Prostate gland (tissue), 2 donors: ENCODE measurements at regions not wholly inside any gene's neighbourhood (a gene's known extent, or its start where the extent isn't known, plus 50 kb on each side); places are given as distances from the start of the nearest gene placed in this dataset.

Source experiments
- CTCF ChIP-seq, 4 experiments: fragments of 200-600 bp in 2 of 4; fragments of 450-650 bp in 2 of 4; sonication (generic) in 2 of 4; IDR thresholded peaks; 1 replicate in 3 of 4; 2 replicates in 1 of 4; pipeline ENCODE4 v1.5.1; 2016 to 2019; ENCODE audit warnings: antibody characterized with exemption in 4 of 4, mild to moderate bottlenecking in 2 of 4, moderate library complexity in 2 of 4
- POLR2A ChIP-seq: fragments of 450-650 bp; IDR thresholded peaks from one replicate; pipeline ENCODE4 v1.6.1; 2016; ENCODE audit warnings: antibody characterized with exemption, mild to moderate bottlenecking

DNA sequence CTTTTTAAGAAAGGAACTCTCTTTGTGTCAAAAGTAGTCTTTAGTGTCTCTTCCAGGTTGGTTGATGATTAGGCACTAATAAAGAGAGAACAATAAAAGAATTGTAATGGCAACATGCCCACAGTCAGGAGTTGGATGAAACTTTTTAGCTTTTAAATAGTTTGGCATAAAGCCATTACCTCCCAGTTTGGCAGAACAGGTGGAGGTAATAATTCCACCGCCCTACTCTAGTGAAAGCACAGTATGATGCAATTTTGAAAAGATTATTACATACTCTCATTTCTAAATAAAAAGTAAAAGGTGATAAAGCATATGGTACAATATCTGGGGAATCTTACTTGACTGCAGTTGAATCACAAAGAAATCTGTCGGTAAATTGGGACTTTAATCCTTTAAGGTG lies 497.6 kb downstream of the SUCLA2 start:
- TF ChIP-seq CTCF (IDR thresholded peaks at IDR 0.05), result no peak
- no peak for TF ChIP-seq POLR2A
